WTC11 (cell line): ENCODE measurements at regions not wholly inside any gene's neighbourhood (a gene's known extent, or its start where the extent isn't known, plus 50 kb on each side); places are given as distances from the start of the nearest gene placed in this dataset.
A peak's percentile ranks its signal among the peaks of the same experiment; 100 is the strongest.

Experiments
- ATAC-seq: fragments of 200-7000 bp; cut with Tn5 transposase; 2 replicates; pipeline ENCODE4 v1.10.0; 2021; ENCODE audit warnings: mild to moderate bottlenecking, moderate library complexity
- CTCF ChIA-PET: fragments of 300-600 bp; sonication (Branson Sonifier 250); formaldehyde crosslinking; loops from one replicate; lab custom pipeline; 2021; ENCODE audit warnings: antibody characterized with exemption; lab: Charles Lee
- POLR2A ChIA-PET: fragments of 350-600 bp; sonication (Branson Sonifier 250); formaldehyde crosslinking; loops from one replicate; lab custom pipeline; 2021; ENCODE audit warnings: antibody characterized with exemption; lab: Charles Lee
- DNase-seq: peaks from one replicate; pipeline ENCODE4 v3.0.0; 2021; ENCODE audit warnings: low spot score
- H3K27ac Mint-ChIP-seq: 2 replicates; pipeline ENCODE4 v1.8.0; 2021; ENCODE audit warnings: mixed read lengths
- H3K27me3 Mint-ChIP-seq: 2 replicates; pipeline ENCODE4 v1.8.0; 2021; ENCODE audit warnings: low read depth, mild to moderate bottlenecking, moderate library complexity, mixed read lengths
- H3K36me3 Mint-ChIP-seq: 2 replicates; pipeline ENCODE4 v1.8.0; 2021; ENCODE audit warnings: mixed read lengths
- H3K4me1 Mint-ChIP-seq: 2 replicates; pipeline ENCODE4 v1.8.0; 2022; ENCODE audit warnings: mixed read lengths
- H3K4me3 Mint-ChIP-seq: 2 replicates; pipeline ENCODE4 v1.8.0; 2021; ENCODE audit warnings: mild to moderate bottlenecking, moderate library complexity, mixed read lengths
- H3K9me3 Mint-ChIP-seq: 2 replicates; pipeline ENCODE4 v1.8.0; 2021; ENCODE audit warnings: mixed read lengths
- ESRRA ChIP-seq: sonication (generic); formaldehyde crosslinking; IDR thresholded peaks from 2 replicates; pipeline ENCODE4 v1.8.1; 2022; ENCODE audit warnings: mild to moderate bottlenecking, missing genetic modification reagents, borderline replicate concordance
- ETV6 ChIP-seq: sonication (generic); formaldehyde crosslinking; IDR thresholded peaks from 2 replicates; pipeline ENCODE4 v1.8.1; 2022; ENCODE audit warnings: mild to moderate bottlenecking, missing genetic modification reagents
- FOXK1 ChIP-seq: sonication (generic); formaldehyde crosslinking; IDR thresholded peaks from 2 replicates; pipeline ENCODE4 v1.8.0; 2022; ENCODE audit warnings: mild to moderate bottlenecking, moderate library complexity, missing genetic modification reagents
- FOXP4 ChIP-seq: sonication (generic); formaldehyde crosslinking; IDR thresholded peaks from 2 replicates; pipeline ENCODE4 v1.8.0; 2022; ENCODE audit warnings: mild to moderate bottlenecking, missing genetic modification reagents
- HMGA2 ChIP-seq: fragments of 250-450 bp; sonication (Bioruptor Pico); IDR thresholded peaks from 2 replicates; pipeline ENCODE4 v1.4.0; 2021; ENCODE audit warnings: mild to moderate bottlenecking, moderate library complexity
- IRF1 ChIP-seq: sonication (generic); formaldehyde crosslinking; IDR thresholded peaks from 2 replicates; pipeline ENCODE4 v1.8.0; 2023; ENCODE audit warnings: missing genetic modification reagents
- NFE2L1 ChIP-seq: sonication (generic); formaldehyde crosslinking; IDR thresholded peaks from 2 replicates; pipeline ENCODE4 v1.8.1; 2023; ENCODE audit warnings: missing genetic modification reagents
- NR1H2 ChIP-seq: sonication (generic); formaldehyde crosslinking; IDR thresholded peaks from 2 replicates; pipeline ENCODE4 v1.9.0; 2021; ENCODE audit warnings: mild to moderate bottlenecking, moderate library complexity, missing genetic modification reagents
- RELA ChIP-seq: sonication (generic); formaldehyde crosslinking; IDR thresholded peaks from 2 replicates; pipeline ENCODE4 v1.8.1; 2022; ENCODE audit warnings: missing genetic modification reagents, mild to moderate bottlenecking, borderline replicate concordance
- SP1 ChIP-seq: sonication (generic); formaldehyde crosslinking; conservative IDR thresholded peaks from 2 replicates; pipeline ENCODE4 v1.8.1; 2022; ENCODE audit warnings: missing genetic modification reagents
- STAT6 ChIP-seq: sonication (generic); formaldehyde crosslinking; conservative IDR thresholded peaks from 2 replicates; pipeline ENCODE4 v1.8.1; 2023; ENCODE audit warnings: mild to moderate bottlenecking, low read depth, missing genetic modification reagents, moderate library complexity
- TEAD1 ChIP-seq: sonication (generic); formaldehyde crosslinking; IDR thresholded peaks from 2 replicates; pipeline ENCODE4 v1.8.0; 2022; ENCODE audit warnings: mild to moderate bottlenecking, missing genetic modification reagents
- USF2 ChIP-seq: sonication (generic); formaldehyde crosslinking; IDR thresholded peaks from 2 replicates; pipeline ENCODE4 v1.8.1; 2023; ENCODE audit warnings: mild to moderate bottlenecking, missing genetic modification reagents, moderate library complexity
- ZNF281 ChIP-seq: sonication (generic); formaldehyde crosslinking; IDR thresholded peaks from 2 replicates; pipeline ENCODE4 v1.8.0; 2023; ENCODE audit warnings: mild to moderate bottlenecking, missing genetic modification reagents
- ZNF317 ChIP-seq: sonication (generic); formaldehyde crosslinking; IDR thresholded peaks from 2 replicates; pipeline ENCODE4 v1.8.1; 2023; ENCODE audit warnings: low read depth, mild to moderate bottlenecking, moderate library complexity, missing genetic modification reagents, borderline replicate concordance
- ZNF396 ChIP-seq: fragments of 250-450 bp; sonication (Bioruptor Pico); IDR thresholded peaks from 2 replicates; pipeline ENCODE4 v1.8.0; 2021; ENCODE audit warnings: mild to moderate bottlenecking, moderate library complexity, borderline replicate concordance
- ZNF423 ChIP-seq: fragments of 250-450 bp; sonication (Bioruptor Pico); IDR thresholded peaks from 2 replicates; pipeline ENCODE4 v2.1.2; 2022; ENCODE audit warnings: mild to moderate bottlenecking, moderate library complexity
- ZNF512 ChIP-seq: sonication (generic); formaldehyde crosslinking; IDR thresholded peaks from 2 replicates; pipeline ENCODE4 v1.8.1; 2022; ENCODE audit warnings: missing genetic modification reagents, borderline replicate concordance

GRCh38 chr9:36762958-36763357 lies 190.3 kb downstream of the MELK start:
- no peaks in the 10 kb centered on the region for H3K36me3 Mint-ChIP-seq
- H3K27me3 Mint-ChIP-seq, result peaks cover 20% of the 10 kb centered on the region
- no peak overlapping the region for H3K4me3 Mint-ChIP-seq
- ChIA-PET CTCF (interaction anchor here (0.6 to 2.1 kb wide), 4 partner anchors 15 to 837 kb away, joined by 3 to 6 read pairs (median 4); no protein-coding TSS in a partner anchor), POLR2A (no interaction called here)
- DNase-seq (no peak), ATAC-seq (0 out of 2 replicates have a peak, but pooled peaks have one; percentile 6)
- no peaks in the 10 kb centered on the region for H3K9me3 Mint-ChIP-seq
- peak; percentile 66; the same call in 1 of the 2 replicates for TF ChIP-seq ESRRA (CRISPR knock-in tag)
- TF ChIP-seq ZNF281, result no peak
- 0 out of 2 replicates have a peak, but pooled peaks cover 3% of the 10 kb centered on the region for H3K4me1 Mint-ChIP-seq
- H3K27ac Mint-ChIP-seq, result no peak overlapping the region

- CTCF ChIA-PET, result interaction anchor here (0.9 to 2.1 kb wide), 2 partner anchors 16 to 25 kb away, joined by 3 to 6 read pairs; no protein-coding TSS in a partner anchor
- Mint-ChIP-seq H3K36me3 (no peaks in the 10 kb centered on the region), H3K4me3 (no peak overlapping the region), H3K27me3 (peaks cover 22% of the 10 kb centered on the region), H3K27ac (no peak overlapping the region), H3K9me3 (no peaks in the 10 kb centered on the region), H3K4me1 (0 out of 2 replicates have a peak, but pooled peaks cover 3% of the 10 kb centered on the region)
- POLR2A ChIA-PET, result no interaction called here
- DNase-seq (no peak), ATAC-seq (no peak)
- TF ChIP-seq ZNF423 (no peak), TEAD1 (CRISPR knock-in tag) (no peak), RELA (CRISPR knock-in tag) (no peak), ETV6 (CRISPR knock-in tag) (no peak), HMGA2 (no peak), SP1 (CRISPR knock-in tag) (no peak), FOXK1 (no peak), ZNF317 (no peak)
Observed at GRCh38 chr9:36763778-36764177, 191.1 kb downstream of the MELK start.

- no peak overlapping the region for H3K4me3 Mint-ChIP-seq
- TF ChIP-seq USF2 (CRISPR knock-in tag), result no peak
- no peak for TF ChIP-seq ZNF317
- no peak for TF ChIP-seq FOXP4 (CRISPR knock-in tag)
- 0 out of 2 replicates have a peak, but pooled peaks have one; percentile 8 for TF ChIP-seq NFE2L1 (CRISPR knock-in tag)
- 0 out of 2 replicates have a peak, but pooled peaks cover 3% of the 10 kb centered on the region for H3K4me1 Mint-ChIP-seq
- no peak for DNase-seq
- CTCF ChIA-PET, result no interaction called here
- no peak for ATAC-seq
- POLR2A ChIA-PET, result no interaction called here
- no peaks in the 10 kb centered on the region for H3K9me3 Mint-ChIP-seq
- H3K27ac Mint-ChIP-seq, result no peak overlapping the region
- H3K27me3 Mint-ChIP-seq, result peaks cover 22% of the 10 kb centered on the region
- H3K36me3 Mint-ChIP-seq, result no peaks in the 10 kb centered on the region
Observed at GRCh38 chr9:36764364-36765076, 191.8 kb downstream of the MELK start.

- ATAC-seq (no peak), DNase-seq (no peak)
- H3K4me3 Mint-ChIP-seq, result no peak overlapping the region
- ChIA-PET CTCF (no interaction called here), POLR2A (no interaction called here)
- H3K4me1 Mint-ChIP-seq, result 0 out of 2 replicates have a peak, but pooled peaks cover 3% of the 10 kb centered on the region
- H3K27me3 Mint-ChIP-seq, result peaks cover 24% of the 10 kb centered on the region
- no peaks in the 10 kb centered on the region for H3K9me3 Mint-ChIP-seq
- H3K27ac Mint-ChIP-seq, result no peak overlapping the region
- H3K36me3 Mint-ChIP-seq, result no peaks in the 10 kb centered on the region
- TF ChIP-seq ETV6 (CRISPR knock-in tag) (no peak), IRF1 (CRISPR knock-in tag) (no peak), ZNF512 (CRISPR knock-in tag) (no peak), STAT6 (CRISPR knock-in tag) (no peak), ZNF396 (CRISPR knock-in tag) (no peak), NR1H2 (CRISPR knock-in tag) (no peak)
Observed at GRCh38 chr9:36765077-36765390, 192.3 kb downstream of the MELK start.
